Esophagus squamous epithelium (tissue), 5 donors: ENCODE measurements at regions not wholly inside any gene's neighbourhood (a gene's known extent, or its start where the extent isn't known, plus 50 kb on each side); places are given as distances from the start of the nearest gene placed in this dataset.

Experiments
- DNase-seq: peaks from one replicate; lab custom pipeline; 2025; lab: John Stamatoyannopoulos, UW
- H3K27ac ChIP-seq, 4 donors: fragments of 200-600 bp; sonication (generic); one replicate each; pipeline ENCODE4 v1.5.1; 2016 to 2019; ENCODE audit warnings: mild to moderate bottlenecking in 1 of 4
- H3K27me3 ChIP-seq, 4 donors: fragments of 200-600 bp; sonication (generic); 1 replicate in 3 of 4; 2 replicates in 1 of 4; pipeline versions ENCODE4 v1.5.1 to v1.6.0; 2017 to 2021; ENCODE audit warnings: antibody characterized with exemption in 1 of 4
- H3K36me3 ChIP-seq, 3 donors: fragments of 200-600 bp; sonication (generic); one replicate each; pipeline ENCODE4 v1.5.1; 2016 to 2019
- H3K4me1 ChIP-seq, 3 donors: fragments of 200-600 bp; sonication (generic); one replicate each; pipeline ENCODE4 v1.5.1; 2017 to 2019
- H3K4me3 ChIP-seq, 4 donors: fragments of 200-600 bp; sonication (generic); 1 replicate in 3 of 4; 2 replicates in 1 of 4; pipeline ENCODE4 v1.5.1; 2016 to 2019; ENCODE audit warnings: mild to moderate bottlenecking in 2 of 4, moderate library complexity in 1 of 4
- H3K9me3 ChIP-seq, 3 donors: fragments of 200-600 bp; sonication (generic); one replicate each; pipeline ENCODE4 v1.5.1; 2016 to 2019
- CTCF ChIP-seq, 6 experiments: fragments of 450-650 bp in 4 of 6; fragments of 200-600 bp in 2 of 6; sonication (generic) in 2 of 6; IDR thresholded peaks; one replicate each; pipeline ENCODE4 v1.5.1; 2016 to 2019; ENCODE audit warnings: antibody characterized with exemption in 6 of 6, mild to moderate bottlenecking in 4 of 6, moderate library complexity in 4 of 6
- POLR2A ChIP-seq, 4 donors: fragments of 450-650 bp; IDR thresholded peaks; one replicate each; pipeline ENCODE4 v1.6.1; 2017; ENCODE audit warnings: antibody characterized with exemption in 4 of 4, mild to moderate bottlenecking in 4 of 4, moderate library complexity in 3 of 4
- WGBS, 2 donors: methylation state at CpG; one replicate each; pipeline ENCODE4 v1.1.5; 2018; 5-methylcytosine and 5-hydroxymethylcytosine counted together
- intact Hi-C: fragments of 100-400 bp; cut with DNase I; formaldehyde crosslinking; loops from one replicate; pipeline ENCODE4 v1.15.0; 2022
- donor health status: DM: yes; HTN: yes; CAD: no.

- Histone ChIP-seq H3K4me3 (no peak overlapping the region), H3K4me1 (no peaks in the 10 kb centered on the region), H3K36me3 (no peaks in the 10 kb centered on the region), H3K9me3 (no peaks in the 10 kb centered on the region), H3K27me3 (no peaks in the 10 kb centered on the region), H3K27ac (no peak overlapping the region)
- intact Hi-C loops, result no loop called here
- 70 to 71% methylated on average over 4 of the region's 4 CpGs for WGBS, 2 donors
- TF ChIP-seq POLR2A (IDR thresholded peaks at IDR 0.05), result no peak
- TF ChIP-seq CTCF (IDR thresholded peaks at IDR 0.05), result no peak
- no peak for DNase-seq
Observed at GRCh38 chr7:53437336-53437735, 401.9 kb downstream of the POM121L12 start.

- no peak overlapping the region for H3K27ac ChIP-seq
- no peak for DNase-seq
- intact Hi-C loops, result no loop called here
- WGBS, 2 donors, result 38 to 39% methylated on average over 3 of the region's 3 CpGs
- H3K9me3 ChIP-seq, result no peaks in the 10 kb centered on the region
- H3K36me3 ChIP-seq, result no peaks in the 10 kb centered on the region
- H3K4me3 ChIP-seq, result no peak overlapping the region
- no peak for TF ChIP-seq CTCF (IDR thresholded peaks at IDR 0.05)
- TF ChIP-seq POLR2A (IDR thresholded peaks at IDR 0.05), result no peak
- H3K27me3 ChIP-seq, result no peaks in the 10 kb centered on the region
- H3K4me1 ChIP-seq, result no peaks in the 10 kb centered on the region
Observed at GRCh38 chr7:53446170-53446569, 410.7 kb downstream of the POM121L12 start.

- no peak for DNase-seq
- no peak overlapping the region for H3K4me3 ChIP-seq
- H3K36me3 ChIP-seq, result no peaks in the 10 kb centered on the region
- no peak for TF ChIP-seq CTCF (IDR thresholded peaks at IDR 0.05)
- TF ChIP-seq POLR2A (IDR thresholded peaks at IDR 0.05), result no peak
- no peaks in the 10 kb centered on the region for H3K9me3 ChIP-seq
- 78 to 86% methylated on average over 3 of the region's 3 CpGs for WGBS, 2 donors
- no peak overlapping the region for H3K27ac ChIP-seq
- intact Hi-C loops, result no loop called here
- no peaks in the 10 kb centered on the region for H3K27me3 ChIP-seq
- H3K4me1 ChIP-seq, result no peaks in the 10 kb centered on the region
Observed at GRCh38 chr7:53458636-53459035, 423.2 kb downstream of the POM121L12 start.

- WGBS, 2 donors, result 48 to 54% methylated on average over 2 of the region's 2 CpGs
Observed at GRCh38 chr7:53466371-53466770, 430.9 kb downstream of the POM121L12 start.

GRCh38 chr7:53470336-53470970, 435.0 kb downstream of the POM121L12 start:
- 57 to 67% methylated on average over 4 of the region's 4 CpGs for WGBS, 2 donors
- intact Hi-C loops, result no loop called here

More at GRCh38 chr7:53466371-53466770, 430.9 kb downstream of the POM121L12 start:
- intact Hi-C loops, result no loop called here
- H3K27ac ChIP-seq, result no peak overlapping the region
- TF ChIP-seq CTCF (IDR thresholded peaks at IDR 0.05), result no peak
- no peak for TF ChIP-seq POLR2A (IDR thresholded peaks at IDR 0.05)
- no peak overlapping the region for H3K4me3 ChIP-seq
- H3K9me3 ChIP-seq, result no peaks in the 10 kb centered on the region
- no peaks in the 10 kb centered on the region for H3K4me1 ChIP-seq
- DNase-seq, result no peak
- H3K27me3 ChIP-seq, result no peaks in the 10 kb centered on the region
- no peaks in the 10 kb centered on the region for H3K36me3 ChIP-seq

More at GRCh38 chr7:53470336-53470970, 435.0 kb downstream of the POM121L12 start:
- no peak for DNase-seq
- Histone ChIP-seq H3K27ac (no peak overlapping the region), H3K4me1 (no peaks in the 10 kb centered on the region), H3K4me3 (no peak overlapping the region), H3K9me3 (no peaks in the 10 kb centered on the region), H3K27me3 (no peaks in the 10 kb centered on the region), H3K36me3 (no peaks in the 10 kb centered on the region)
- TF ChIP-seq CTCF (IDR thresholded peaks at IDR 0.05) (no peak), POLR2A (IDR thresholded peaks at IDR 0.05) (no peak)
